Caco-2 (cell line): ENCODE measurements at regions not wholly inside any gene's neighbourhood (a gene's known extent, or its start where the extent isn't known, plus 50 kb on each side); places are given as distances from the start of the nearest gene placed in this dataset.

ENCODE experiments used
- BruUV-seq: library from RNA; stranded (reverse); fragments of 400-500 nt; replicated peaks from 2 replicates; lab custom pipeline; 2021; lab: Mats Ljungman, UMichigan
- CTCF ChIA-PET: fragments of 300-600 bp; sonication (Branson Sonifier 250); formaldehyde crosslinking; loops from one replicate; lab custom pipeline; 2022; ENCODE audit warnings: antibody characterized with exemption; lab: Charles Lee
- POLR2A ChIA-PET: fragments of 300-600 bp; sonication (Branson Sonifier 250); formaldehyde crosslinking; loops from one replicate; lab custom pipeline; 2022; ENCODE audit warnings: antibody characterized with exemption; lab: Charles Lee
- DNase-seq, 2 experiments: peaks; one replicate each; pipeline versions ENCODE4 v3.0.0 to v3.0.0-alpha.2; 2020 to 2022
- H3K27me3 ChIP-seq: replicated peaks from 2 replicates; pipeline ENCODE4 v1.6.0; 2011; ENCODE audit warnings: low read length; ENCODE audit not compliant: control insufficient read depth, insufficient read depth
- H3K36me3 ChIP-seq: 2 replicates; pipeline ENCODE4 v1.5.1; 2011; ENCODE audit warnings: low read length; ENCODE audit not compliant: control insufficient read depth, insufficient read depth
- H3K4me1 ChIP-seq: fragments of 250-450 bp; sonication (Bioruptor Pico); 2 replicates; pipeline ENCODE4 v1.5.1; 2020; ENCODE audit warnings: mild to moderate bottlenecking
- H3K4me3 ChIP-seq: 2 replicates; pipeline ENCODE4 v1.5.1; 2011; ENCODE audit warnings: low read depth, mild to moderate bottlenecking, control low read depth, low read length
- H3K9me3 ChIP-seq: fragments of 250-450 bp; sonication (Bioruptor Pico); 2 replicates; pipeline ENCODE4 v1.5.1; 2020; ENCODE audit warnings: mild to moderate bottlenecking, moderate library complexity
- H3K27ac Mint-ChIP-seq: one replicate; pipeline ENCODE4 v1.8.0; 2022; ENCODE audit warnings: mixed read lengths; ENCODE audit not compliant: unreplicated experiment
- H3K27me3 Mint-ChIP-seq: one replicate; pipeline ENCODE4 v1.8.0; 2022; ENCODE audit warnings: mixed read lengths; ENCODE audit not compliant: insufficient read depth, unreplicated experiment
- H3K36me3 Mint-ChIP-seq: one replicate; pipeline ENCODE4 v1.8.0; 2022; ENCODE audit warnings: mild to moderate bottlenecking, mixed read lengths; ENCODE audit not compliant: insufficient read depth, unreplicated experiment
- H3K4me1 Mint-ChIP-seq: one replicate; pipeline ENCODE4 v1.8.0; 2022; ENCODE audit warnings: low read depth, mixed read lengths; ENCODE audit not compliant: unreplicated experiment
- H3K4me3 Mint-ChIP-seq: one replicate; pipeline ENCODE4 v1.8.0; 2022; ENCODE audit warnings: mild to moderate bottlenecking, moderate library complexity, mixed read lengths; ENCODE audit not compliant: unreplicated experiment
- H3K9me3 Mint-ChIP-seq: one replicate; pipeline ENCODE4 v1.8.0; 2022; ENCODE audit warnings: mixed read lengths; ENCODE audit not compliant: unreplicated experiment
- CTCF ChIP-seq, 2 experiments: fragments of 200-600 bp in 1 of 2; IDR thresholded peaks; 1 replicate in 1 of 2; 2 replicates in 1 of 2; pipeline versions ENCODE4 v1.5.1 to v1.8.0; 2011 to 2022; ENCODE audit warnings: antibody characterized with exemption in 1 of 2, control low read depth in 1 of 2, inconsistent platforms in 1 of 2, low read depth in 1 of 2, low read length in 1 of 2, mild to moderate bottlenecking in 1 of 2, moderate library complexity in 1 of 2; ENCODE audit not compliant: insufficient read depth in 1 of 2, severe bottlenecking in 1 of 2, unreplicated experiment in 1 of 2
- intact Hi-C: fragments of 100-400 bp; cut with micrococcal nuclease; formaldehyde crosslinking; loops from one replicate; pipeline ENCODE4 v1.10.0; 2022; ENCODE audit not compliant: unreplicated experiment

DNA sequence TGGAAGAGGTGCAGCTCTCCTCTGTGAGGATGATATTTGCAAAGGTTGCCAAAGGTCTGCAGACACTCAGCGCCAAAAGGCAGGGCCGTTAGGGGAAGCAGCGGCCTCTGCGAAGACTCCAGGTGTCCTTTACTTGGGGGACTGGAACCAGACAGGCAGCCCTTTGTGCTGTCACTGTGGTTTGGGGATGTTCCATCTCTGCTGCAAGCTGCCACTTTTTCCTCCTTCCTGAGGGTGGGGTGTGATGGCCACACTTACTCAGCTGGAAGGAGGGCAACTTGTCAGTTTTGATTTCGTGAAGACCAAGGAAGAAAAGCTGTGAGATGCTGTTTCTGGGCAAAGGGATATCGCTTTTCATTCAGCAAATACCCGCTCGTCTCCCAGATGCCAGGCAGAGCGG is 96.5 kb upstream of the PRR5 start:
- POLR2A ChIA-PET: no interaction called here
- intact Hi-C loops: no loop called here
- Histone ChIP-seq H3K9me3 (no peaks in the 10 kb centered on the region), H3K27me3 (no peaks in the 10 kb centered on the region; the same call in 1 of the 2 replicates), H3K36me3 (no peaks in the 10 kb centered on the region), H3K4me3 (no peak overlapping the region), H3K4me1 (no peaks in the 10 kb centered on the region)
- no peak for DNase-seq
- Mint-ChIP-seq H3K4me3 (no peak overlapping the region), H3K27me3 (peaks cover 14% of the 10 kb centered on the region), H3K9me3 (no peaks in the 10 kb centered on the region), H3K4me1 (no peaks in the 10 kb centered on the region), H3K36me3 (no peaks in the 10 kb centered on the region), H3K27ac (no peak overlapping the region)
- CTCF ChIA-PET: no interaction called here
- no peak for TF ChIP-seq CTCF (IDR thresholded peaks at IDR 0.05; ENCODE audit: insufficient read depth in 1 of 2, low read depth in 1 of 2, low read length in 1 of 2, severe bottlenecking in 1 of 2, unreplicated experiment in 1 of 2)
- BruUV-seq: no TSS peak

DNA sequence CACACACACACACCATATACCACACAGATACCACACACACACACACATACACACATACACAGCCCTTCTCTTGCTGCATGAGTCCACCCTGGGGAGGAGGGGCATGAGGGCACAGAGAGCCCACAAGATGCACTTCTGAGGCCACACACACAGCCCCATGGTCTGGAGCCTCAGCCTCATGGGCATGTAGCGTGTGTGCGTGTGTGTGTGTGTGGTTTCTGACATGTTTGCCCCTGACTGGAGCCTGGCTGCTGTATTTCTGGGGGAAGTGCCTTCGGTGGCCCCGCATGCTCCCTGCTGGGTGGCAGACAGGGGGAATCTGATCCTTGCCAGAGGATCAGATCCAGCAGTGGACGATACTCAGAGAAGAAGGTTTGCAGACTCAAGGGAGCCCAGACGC is 97.0 kb upstream of the PRR5 start:
- no peaks in the 10 kb centered on the region for H3K9me3 ChIP-seq
- no peak for TF ChIP-seq CTCF (IDR thresholded peaks at IDR 0.05; ENCODE audit: insufficient read depth in 1 of 2, low read depth in 1 of 2, low read length in 1 of 2, severe bottlenecking in 1 of 2, unreplicated experiment in 1 of 2)
- Mint-ChIP-seq H3K27me3 (peaks cover 14% of the 10 kb centered on the region), H3K4me3 (no peak overlapping the region), H3K4me1 (no peaks in the 10 kb centered on the region), H3K27ac (no peak overlapping the region), H3K36me3 (no peaks in the 10 kb centered on the region), H3K9me3 (no peaks in the 10 kb centered on the region)
- CTCF ChIA-PET: no interaction called here
- H3K36me3 ChIP-seq: no peaks in the 10 kb centered on the region
- H3K27me3 ChIP-seq: no peaks in the 10 kb centered on the region; the same call in 1 of the 2 replicates
- BruUV-seq: no TSS peak
- no peaks in the 10 kb centered on the region for H3K4me1 ChIP-seq
- POLR2A ChIA-PET: no interaction called here
- no peak overlapping the region for H3K4me3 ChIP-seq
- DNase-seq: no peak
- intact Hi-C loops: no loop called here

DNA sequence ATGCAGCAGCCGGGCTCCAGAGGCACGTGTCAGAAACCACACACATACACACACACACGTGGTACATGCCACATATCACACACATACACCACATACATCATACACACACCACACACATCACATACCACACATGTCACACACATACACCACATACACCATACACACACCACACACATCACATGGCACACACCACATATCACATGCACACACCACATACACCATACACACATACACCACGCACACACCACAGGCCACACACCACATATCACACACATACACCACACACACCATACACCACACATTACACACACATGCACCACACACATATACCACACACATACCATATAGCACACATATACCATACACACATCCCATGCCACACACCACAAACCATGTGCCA is 97.5 kb upstream of the PRR5 start:
- no peak for DNase-seq
- intact Hi-C loops: no loop called here
- Mint-ChIP-seq H3K9me3 (no peaks in the 10 kb centered on the region), H3K4me1 (no peaks in the 10 kb centered on the region), H3K36me3 (no peaks in the 10 kb centered on the region), H3K27ac (no peak overlapping the region), H3K27me3 (peaks cover 14% of the 10 kb centered on the region), H3K4me3 (no peak overlapping the region)
- Histone ChIP-seq H3K4me1 (no peaks in the 10 kb centered on the region), H3K36me3 (no peaks in the 10 kb centered on the region), H3K27me3 (no peaks in the 10 kb centered on the region; the same call in 1 of the 2 replicates), H3K9me3 (no peaks in the 10 kb centered on the region), H3K4me3 (no peak overlapping the region)
- CTCF ChIA-PET: no interaction called here
- no peak for TF ChIP-seq CTCF (IDR thresholded peaks at IDR 0.05; ENCODE audit: insufficient read depth in 1 of 2, low read depth in 1 of 2, low read length in 1 of 2, severe bottlenecking in 1 of 2, unreplicated experiment in 1 of 2)
- POLR2A ChIA-PET: no interaction called here
- no TSS peak for BruUV-seq
